Tibial nerve (tissue), 3 donors: ENCODE measurements at regions not wholly inside any gene's neighbourhood (a gene's known extent, or its start where the extent isn't known, plus 50 kb on each side); places are given as distances from the start of the nearest gene placed in this dataset.

Source experiments
- EP300 ChIP-seq, 2 donors: sonication (generic); formaldehyde crosslinking; IDR thresholded peaks; one replicate each; pipeline ENCODE4 v1.6.1; 2017; ENCODE audit warnings: antibody characterized with exemption in 2 of 2, mild to moderate bottlenecking in 1 of 2
- POLR2A ChIP-seq, 2 donors: fragments of 450-650 bp; IDR thresholded peaks; one replicate each; pipeline ENCODE4 v1.6.1; 2017; ENCODE audit warnings: antibody characterized with exemption in 2 of 2, mild to moderate bottlenecking in 2 of 2, moderate library complexity in 2 of 2

- no peak for TF ChIP-seq EP300 (IDR thresholded peaks at IDR 0.05)
- TF ChIP-seq POLR2A (IDR thresholded peaks at IDR 0.05), result no peak
Observed at GRCh38 chr6:133179481-133179880, 61.7 kb upstream of the EYA4 start.
